Immature natural killer cell (primary cell): ENCODE measurements at regions not wholly inside any gene's neighbourhood (a gene's known extent, or its start where the extent isn't known, plus 50 kb on each side); places are given as distances from the start of the nearest gene placed in this dataset.

Experiments used
- DNase-seq, 3 donors: peaks; one replicate each; pipeline ENCODE4 v3.0.0; 2022; ENCODE audit warnings: mixed read lengths in 1 of 3
- H3K27ac Mint-ChIP-seq, 6 donors: one replicate each; pipeline ENCODE4 v1.8.0; 2020; ENCODE audit warnings: mixed read lengths in 6 of 6, mild to moderate bottlenecking in 5 of 6, inconsistent platforms in 4 of 6, moderate library complexity in 3 of 6
- H3K27me3 Mint-ChIP-seq, 3 donors: one replicate each; pipeline ENCODE4 v1.8.0; 2020 to 2021; ENCODE audit warnings: low read depth in 3 of 3, mild to moderate bottlenecking in 3 of 3, mixed read lengths in 3 of 3, moderate library complexity in 3 of 3, inconsistent platforms in 1 of 3
- H3K36me3 Mint-ChIP-seq, 3 donors: one replicate each; pipeline ENCODE4 v1.8.0; 2020; ENCODE audit warnings: mixed read lengths in 3 of 3, inconsistent platforms in 2 of 3, mild to moderate bottlenecking in 2 of 3
- H3K4me1 Mint-ChIP-seq, 2 donors: one replicate each; pipeline ENCODE4 v1.8.0; 2020; ENCODE audit warnings: inconsistent platforms in 2 of 2, mild to moderate bottlenecking in 2 of 2, mixed read lengths in 2 of 2, moderate library complexity in 1 of 2
- H3K4me3 Mint-ChIP-seq, 5 donors: one replicate each; pipeline ENCODE4 v1.8.0; 2020; ENCODE audit warnings: mild to moderate bottlenecking in 5 of 5, mixed read lengths in 5 of 5, inconsistent platforms in 3 of 5, moderate library complexity in 3 of 5
- H3K9me3 Mint-ChIP-seq, 6 donors: one replicate each; pipeline ENCODE4 v1.8.0; 2020; ENCODE audit warnings: mild to moderate bottlenecking in 6 of 6, mixed read lengths in 6 of 6, inconsistent platforms in 4 of 6, moderate library complexity in 3 of 6

GRCh38 chr5:152259702-152260101 lies 145.4 kb downstream of the NMUR2 start:
- DNase-seq, result no peak
- H3K9me3 Mint-ChIP-seq, result peaks cover 0 to 6% (median 0%) of the 10 kb centered on the region in 6 donors
- no peak overlapping the region for H3K4me3 Mint-ChIP-seq
- no peaks in the 10 kb centered on the region for H3K36me3 Mint-ChIP-seq
- H3K27me3 Mint-ChIP-seq, result peaks cover 0 to 5% (median 3%) of the 10 kb centered on the region in 3 donors
- H3K27ac Mint-ChIP-seq, result no peak overlapping the region
- H3K4me1 Mint-ChIP-seq, result no peaks in the 10 kb centered on the region

- no peak for DNase-seq
- Mint-ChIP-seq H3K27me3 (peaks cover 0 to 6% (median 3%) of the 10 kb centered on the region in 3 donors), H3K36me3 (no peaks in the 10 kb centered on the region), H3K4me3 (no peak overlapping the region), H3K9me3 (peaks cover 0 to 6% (median 0%) of the 10 kb centered on the region in 6 donors), H3K4me1 (no peaks in the 10 kb centered on the region), H3K27ac (no peak overlapping the region)
Measured at GRCh38 chr5:152256580-152256979, 148.5 kb downstream of the NMUR2 start.

- H3K4me3 Mint-ChIP-seq, result no peak overlapping the region
Measured at GRCh38 chr5:152255411-152255810, 149.7 kb downstream of the NMUR2 start.

GRCh38 chr5:152247850-152248385 lies 157.2 kb downstream of the NMUR2 start:
- no peak overlapping the region for H3K27ac Mint-ChIP-seq
- H3K9me3 Mint-ChIP-seq, result peaks cover 0 to 4% (median under 1%) of the 10 kb centered on the region in 6 donors
- no peaks in the 10 kb centered on the region for H3K4me1 Mint-ChIP-seq
- no peak overlapping the region for H3K4me3 Mint-ChIP-seq
- DNase-seq, result no peak
- no peaks in the 10 kb centered on the region for H3K36me3 Mint-ChIP-seq
- peaks cover 0 to 2% (median 0%) of the 10 kb centered on the region in 3 donors for H3K27me3 Mint-ChIP-seq

More at GRCh38 chr5:152255411-152255810, 149.7 kb downstream of the NMUR2 start:
- Mint-ChIP-seq H3K27ac (no peak overlapping the region), H3K4me1 (no peaks in the 10 kb centered on the region), H3K27me3 (peaks cover 0 to 6% (median 3%) of the 10 kb centered on the region in 3 donors), H3K9me3 (peaks cover 0 to 6% (median 0%) of the 10 kb centered on the region in 6 donors), H3K36me3 (no peaks in the 10 kb centered on the region)
- DNase-seq, result no peak

GRCh38 chr5:152246401-152246800 lies 158.7 kb downstream of the NMUR2 start:
- Mint-ChIP-seq H3K9me3 (peaks cover 0 to 6% (median under 1%) of the 10 kb centered on the region in 6 donors), H3K36me3 (no peaks in the 10 kb centered on the region), H3K27me3 (no peaks in the 10 kb centered on the region), H3K4me3 (no peak overlapping the region), H3K27ac (no peak overlapping the region), H3K4me1 (no peaks in the 10 kb centered on the region)
- DNase-seq, result no peak

- Mint-ChIP-seq H3K27me3 (peaks cover 0 to 6% (median 0%) of the 10 kb centered on the region in 3 donors), H3K36me3 (no peaks in the 10 kb centered on the region), H3K4me1 (no peaks in the 10 kb centered on the region), H3K9me3 (peaks cover 0 to 12% (median 2%) of the 10 kb centered on the region in 6 donors), H3K4me3 (no peak overlapping the region), H3K27ac (no peak overlapping the region)
- no peak for DNase-seq
Measured at GRCh38 chr5:152237531-152237930, 167.5 kb downstream of the NMUR2 start.

GRCh38 chr5:152226191-152226590 lies 178.9 kb downstream of the NMUR2 start:
- H3K4me3 Mint-ChIP-seq, result no peak overlapping the region
- no peaks in the 10 kb centered on the region for H3K4me1 Mint-ChIP-seq
- DNase-seq, result no peak
- peaks cover 0 to 4% (median 0%) of the 10 kb centered on the region in 6 donors for H3K9me3 Mint-ChIP-seq
- no peaks in the 10 kb centered on the region for H3K27me3 Mint-ChIP-seq
- no peak overlapping the region for H3K27ac Mint-ChIP-seq
- H3K36me3 Mint-ChIP-seq, result no peaks in the 10 kb centered on the region

- DNase-seq, result no peak
- Mint-ChIP-seq H3K4me3 (no peak overlapping the region), H3K36me3 (no peaks in the 10 kb centered on the region), H3K27ac (no peak overlapping the region), H3K4me1 (peaks cover 0 to 1% of the 10 kb centered on the region in 2 donors), H3K9me3 (peaks cover 0 to 19% (median 5%) of the 10 kb centered on the region in 6 donors), H3K27me3 (peaks cover 0 to 3% (median 0%) of the 10 kb centered on the region in 3 donors)
Measured at GRCh38 chr5:152221721-152222629, 183.1 kb downstream of the NMUR2 start.

GRCh38 chr5:152218694-152219093 lies 186.4 kb downstream of the NMUR2 start:
- Mint-ChIP-seq H3K27ac (no peak overlapping the region), H3K4me1 (peaks cover 0 to 1% of the 10 kb centered on the region in 2 donors), H3K36me3 (no peaks in the 10 kb centered on the region), H3K9me3 (peaks cover 0 to 30% (median 6%) of the 10 kb centered on the region in 6 donors), H3K27me3 (peaks cover 0 to 3% (median 1%) of the 10 kb centered on the region in 3 donors), H3K4me3 (no peak overlapping the region)
- DNase-seq, result no peak

- no peaks in the 10 kb centered on the region for H3K36me3 Mint-ChIP-seq
- H3K27me3 Mint-ChIP-seq, result no peaks in the 10 kb centered on the region
Measured at GRCh38 chr5:152205804-152206203, 199.3 kb downstream of the NMUR2 start.

GRCh38 chr5:152202321-152202720 lies 202.8 kb downstream of the NMUR2 start:
- no peak for DNase-seq
- no peaks in the 10 kb centered on the region for H3K4me1 Mint-ChIP-seq
- H3K27me3 Mint-ChIP-seq, result peaks cover 0 to 4% (median 0%) of the 10 kb centered on the region in 3 donors
- H3K36me3 Mint-ChIP-seq, result no peaks in the 10 kb centered on the region
- H3K4me3 Mint-ChIP-seq, result no peak overlapping the region
- no peaks in the 10 kb centered on the region for H3K9me3 Mint-ChIP-seq
- no peak overlapping the region for H3K27ac Mint-ChIP-seq

More at GRCh38 chr5:152205804-152206203, 199.3 kb downstream of the NMUR2 start:
- H3K4me3 Mint-ChIP-seq, result no peak overlapping the region
- no peaks in the 10 kb centered on the region for H3K9me3 Mint-ChIP-seq
- H3K27ac Mint-ChIP-seq, result no peak overlapping the region
- no peak for DNase-seq
- no peaks in the 10 kb centered on the region for H3K4me1 Mint-ChIP-seq

GRCh38 chr5:152193391-152194107 lies 211.5 kb downstream of the NMUR2 start:
- peaks cover 0 to 27% (median under 1%) of the 10 kb centered on the region in 6 donors for H3K9me3 Mint-ChIP-seq
- no peak overlapping the region for H3K27ac Mint-ChIP-seq
- no peak overlapping the region for H3K4me3 Mint-ChIP-seq
- no peak for DNase-seq
- no peaks in the 10 kb centered on the region for H3K4me1 Mint-ChIP-seq
- H3K27me3 Mint-ChIP-seq, result peaks cover 0 to 6% (median 4%) of the 10 kb centered on the region in 3 donors
- no peaks in the 10 kb centered on the region for H3K36me3 Mint-ChIP-seq

GRCh38 chr5:152188251-152188650 lies 216.8 kb downstream of the NMUR2 start:
- no peak overlapping the region for H3K4me3 Mint-ChIP-seq
- no peaks in the 10 kb centered on the region for H3K36me3 Mint-ChIP-seq
- H3K27ac Mint-ChIP-seq, result no peak overlapping the region
- DNase-seq, result no peak
- H3K9me3 Mint-ChIP-seq, result peaks cover 0 to 19% (median 0%) of the 10 kb centered on the region in 6 donors
- peaks cover 0 to 11% (median 6%) of the 10 kb centered on the region in 3 donors for H3K27me3 Mint-ChIP-seq
- H3K4me1 Mint-ChIP-seq, result no peaks in the 10 kb centered on the region

GRCh38 chr5:152187668-152188067 lies 217.4 kb downstream of the NMUR2 start:
- Mint-ChIP-seq H3K4me1 (no peaks in the 10 kb centered on the region), H3K9me3 (peaks cover 0 to 13% (median 0%) of the 10 kb centered on the region in 6 donors), H3K36me3 (no peaks in the 10 kb centered on the region), H3K27me3 (peaks cover 0 to 9% (median 4%) of the 10 kb centered on the region in 3 donors), H3K27ac (no peak overlapping the region), H3K4me3 (no peak overlapping the region)
- no peak for DNase-seq
